SK-N-SH (cell line): ENCODE measurements at regions not wholly inside any gene's neighbourhood (a gene's known extent, or its start where the extent isn't known, plus 50 kb on each side); places are given as distances from the start of the nearest gene placed in this dataset.

Source experiments
- CHD2 ChIP-seq: fragments of 150-350 bp; IDR thresholded peaks from 2 replicates; pipeline ENCODE4 v1.6.1; 2018; ENCODE audit warnings: low read length; ENCODE audit not compliant: partially characterized antibody
- FOXJ3 ChIP-seq: sonication (generic); formaldehyde crosslinking; IDR thresholded peaks from 2 replicates; pipeline ENCODE4 v1.5.1; 2020; ENCODE audit warnings: mild to moderate bottlenecking, missing genetic modification reagents
- MEF2A ChIP-seq: IDR thresholded peaks from 2 replicates; pipeline ENCODE4 v1.4.0; 2012; ENCODE audit warnings: low read depth, borderline replicate concordance
- RAD21 ChIP-seq: IDR thresholded peaks from 2 replicates; pipeline ENCODE4 v1.6.1; 2012; ENCODE audit warnings: mild to moderate bottlenecking, low read length
- RFX5 ChIP-seq: IDR thresholded peaks from 2 replicates; pipeline ENCODE4 v1.6.1; 2012; ENCODE audit warnings: mild to moderate bottlenecking, improper control_type of control experiment, low read length
- TCF12 ChIP-seq: IDR thresholded peaks from 2 replicates; pipeline ENCODE4 v1.4.0; 2012
- TEAD4 ChIP-seq: IDR thresholded peaks from 2 replicates; pipeline ENCODE4 v1.4.0; 2012; ENCODE audit warnings: mild to moderate bottlenecking, borderline replicate concordance; ENCODE audit not compliant: insufficient read depth
- TF ChIP-seq, protein P1 (sequence below): fragments of 200-600 bp; sonication (generic); IDR thresholded peaks from 2 replicates; pipeline ENCODE4 v1.6.1; 2017; ENCODE audit warnings: antibody characterized with exemption, mild to moderate bottlenecking, moderate library complexity
- TF ChIP-seq, protein P2 (sequence below): IDR thresholded peaks from 2 replicates; pipeline ENCODE4 v1.4.0; 2012; ENCODE audit warnings: low read depth, borderline replicate concordance

DNA sequence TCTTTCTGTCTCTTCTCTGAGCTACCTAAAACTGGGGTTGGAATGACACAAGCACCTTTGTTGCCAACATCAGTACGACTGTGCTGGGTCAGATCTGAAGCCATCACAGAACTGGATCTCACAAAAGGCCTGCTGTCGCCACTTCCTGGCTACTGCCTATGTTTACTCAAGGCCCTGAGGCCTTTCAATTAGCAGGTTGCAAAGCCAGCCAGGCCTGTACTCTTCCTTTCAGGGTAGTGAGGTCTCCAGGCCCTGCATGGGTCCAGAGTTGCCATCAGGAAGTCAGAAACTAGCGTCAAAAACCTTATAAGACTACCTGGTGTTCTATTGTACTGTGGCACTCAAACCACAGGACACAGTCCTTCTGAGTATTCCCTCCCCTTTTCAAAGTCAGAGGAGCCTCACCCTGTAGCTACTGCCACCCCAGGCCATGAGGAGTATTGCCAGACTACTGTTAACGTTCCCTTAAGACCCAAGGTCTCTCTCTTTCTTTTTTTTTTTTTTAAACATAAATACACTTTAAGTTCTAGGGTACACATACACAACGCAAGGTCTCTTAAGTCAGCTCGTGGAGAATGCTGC, 937.4 kb upstream of the GJE1 start:
- TF ChIP-seq, protein P1, sequence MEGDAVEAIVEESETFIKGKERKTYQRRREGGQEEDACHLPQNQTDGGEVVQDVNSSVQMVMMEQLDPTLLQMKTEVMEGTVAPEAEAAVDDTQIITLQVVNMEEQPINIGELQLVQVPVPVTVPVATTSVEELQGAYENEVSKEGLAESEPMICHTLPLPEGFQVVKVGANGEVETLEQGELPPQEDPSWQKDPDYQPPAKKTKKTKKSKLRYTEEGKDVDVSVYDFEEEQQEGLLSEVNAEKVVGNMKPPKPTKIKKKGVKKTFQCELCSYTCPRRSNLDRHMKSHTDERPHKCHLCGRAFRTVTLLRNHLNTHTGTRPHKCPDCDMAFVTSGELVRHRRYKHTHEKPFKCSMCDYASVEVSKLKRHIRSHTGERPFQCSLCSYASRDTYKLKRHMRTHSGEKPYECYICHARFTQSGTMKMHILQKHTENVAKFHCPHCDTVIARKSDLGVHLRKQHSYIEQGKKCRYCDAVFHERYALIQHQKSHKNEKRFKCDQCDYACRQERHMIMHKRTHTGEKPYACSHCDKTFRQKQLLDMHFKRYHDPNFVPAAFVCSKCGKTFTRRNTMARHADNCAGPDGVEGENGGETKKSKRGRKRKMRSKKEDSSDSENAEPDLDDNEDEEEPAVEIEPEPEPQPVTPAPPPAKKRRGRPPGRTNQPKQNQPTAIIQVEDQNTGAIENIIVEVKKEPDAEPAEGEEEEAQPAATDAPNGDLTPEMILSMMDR: no peak; the same call in 1 of the 2 replicates
- no peak for TF ChIP-seq TCF12
- TF ChIP-seq, protein P2, sequence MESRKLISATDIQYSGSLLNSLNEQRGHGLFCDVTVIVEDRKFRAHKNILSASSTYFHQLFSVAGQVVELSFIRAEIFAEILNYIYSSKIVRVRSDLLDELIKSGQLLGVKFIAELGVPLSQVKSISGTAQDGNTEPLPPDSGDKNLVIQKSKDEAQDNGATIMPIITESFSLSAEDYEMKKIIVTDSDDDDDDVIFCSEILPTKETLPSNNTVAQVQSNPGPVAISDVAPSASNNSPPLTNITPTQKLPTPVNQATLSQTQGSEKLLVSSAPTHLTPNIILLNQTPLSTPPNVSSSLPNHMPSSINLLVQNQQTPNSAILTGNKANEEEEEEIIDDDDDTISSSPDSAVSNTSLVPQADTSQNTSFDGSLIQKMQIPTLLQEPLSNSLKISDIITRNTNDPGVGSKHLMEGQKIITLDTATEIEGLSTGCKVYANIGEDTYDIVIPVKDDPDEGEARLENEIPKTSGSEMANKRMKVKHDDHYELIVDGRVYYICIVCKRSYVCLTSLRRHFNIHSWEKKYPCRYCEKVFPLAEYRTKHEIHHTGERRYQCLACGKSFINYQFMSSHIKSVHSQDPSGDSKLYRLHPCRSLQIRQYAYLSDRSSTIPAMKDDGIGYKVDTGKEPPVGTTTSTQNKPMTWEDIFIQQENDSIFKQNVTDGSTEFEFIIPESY: no peak
- TF ChIP-seq RAD21: no peak
- TF ChIP-seq MEF2A: no peak
- TF ChIP-seq CHD2: no peak
- no peak for TF ChIP-seq FOXJ3 (CRISPR knock-in tag)
- TF ChIP-seq RFX5: no peak
- no peak for TF ChIP-seq TEAD4
